Osteocyte (in vitro differentiated cells): ENCODE measurements at regions not wholly inside any gene's neighbourhood (a gene's known extent, or its start where the extent isn't known, plus 50 kb on each side); places are given as distances from the start of the nearest gene placed in this dataset.

Experiments
- DNase-seq: peaks from one replicate; pipeline ENCODE4 v3.0.0; 2021; ENCODE audit warnings: mixed read lengths; ENCODE audit not compliant: unreplicated experiment; ENCODE audit errors: extremely low spot score
- H3K27ac Mint-ChIP-seq: one replicate; pipeline ENCODE4 v1.8.0; 2021; ENCODE audit warnings: mild to moderate bottlenecking, mixed read lengths; ENCODE audit not compliant: unreplicated experiment
- H3K27me3 Mint-ChIP-seq: one replicate; pipeline ENCODE4 v1.8.0; 2021; ENCODE audit warnings: mixed read lengths; ENCODE audit not compliant: unreplicated experiment
- H3K36me3 Mint-ChIP-seq: one replicate; pipeline ENCODE4 v1.8.0; 2021; ENCODE audit warnings: mixed read lengths; ENCODE audit not compliant: unreplicated experiment
- H3K4me1 Mint-ChIP-seq: one replicate; pipeline ENCODE4 v1.8.0; 2021; ENCODE audit warnings: mixed read lengths; ENCODE audit not compliant: unreplicated experiment
- H3K4me3 Mint-ChIP-seq: one replicate; pipeline ENCODE4 v1.8.0; 2021; ENCODE audit warnings: mild to moderate bottlenecking, moderate library complexity, mixed read lengths; ENCODE audit not compliant: unreplicated experiment
- H3K9me3 Mint-ChIP-seq: one replicate; pipeline ENCODE4 v1.8.0; 2021; ENCODE audit warnings: mixed read lengths; ENCODE audit not compliant: unreplicated experiment
- CTCF ChIP-seq: fragments of 200-600 bp; sonication (generic); IDR thresholded peaks from 2 replicates; pipeline ENCODE4 v1.5.0; 2021; ENCODE audit warnings: antibody characterized with exemption, mild to moderate bottlenecking, moderate library complexity

- DNase-seq, result no peak
- Mint-ChIP-seq H3K36me3 (no peaks in the 10 kb centered on the region), H3K27me3 (no peaks in the 10 kb centered on the region), H3K27ac (no peak overlapping the region), H3K9me3 (no peaks in the 10 kb centered on the region), H3K4me3 (no peak overlapping the region), H3K4me1 (peaks cover 11% of the 10 kb centered on the region)
- TF ChIP-seq CTCF, result no peak
These were observed 136.0 kb upstream of the PABPC4L start for GRCh38 chr4:134337574-134337973.

- no peak for DNase-seq
- H3K4me1 Mint-ChIP-seq, result no peaks in the 10 kb centered on the region
- no peaks in the 10 kb centered on the region for H3K9me3 Mint-ChIP-seq
- no peak overlapping the region for H3K4me3 Mint-ChIP-seq
- no peak for TF ChIP-seq CTCF
- no peaks in the 10 kb centered on the region for H3K27me3 Mint-ChIP-seq
- H3K27ac Mint-ChIP-seq, result no peak overlapping the region
- H3K36me3 Mint-ChIP-seq, result no peaks in the 10 kb centered on the region
These were observed 127.2 kb upstream of the PABPC4L start for GRCh38 chr4:134328741-134329140.

GRCh38 chr4:134327274-134328122 is 125.9 kb upstream of the PABPC4L start:
- DNase-seq, result no peak
- no peaks in the 10 kb centered on the region for H3K9me3 Mint-ChIP-seq
- no peaks in the 10 kb centered on the region for H3K27me3 Mint-ChIP-seq
- no peak overlapping the region for H3K27ac Mint-ChIP-seq
- no peaks in the 10 kb centered on the region for H3K4me1 Mint-ChIP-seq
- TF ChIP-seq CTCF, result no peak
- no peak overlapping the region for H3K4me3 Mint-ChIP-seq
- H3K36me3 Mint-ChIP-seq, result no peaks in the 10 kb centered on the region

- Mint-ChIP-seq H3K4me1 (no peaks in the 10 kb centered on the region), H3K4me3 (no peak overlapping the region), H3K27ac (no peak overlapping the region), H3K9me3 (no peaks in the 10 kb centered on the region), H3K27me3 (no peaks in the 10 kb centered on the region), H3K36me3 (no peaks in the 10 kb centered on the region)
- TF ChIP-seq CTCF, result no peak
- DNase-seq, result no peak
These were observed 125.3 kb upstream of the PABPC4L start for GRCh38 chr4:134326866-134327265.

- Mint-ChIP-seq H3K9me3 (peaks cover 6% of the 10 kb centered on the region), H3K27ac (no peak overlapping the region), H3K4me3 (no peak overlapping the region), H3K27me3 (no peaks in the 10 kb centered on the region), H3K36me3 (no peaks in the 10 kb centered on the region), H3K4me1 (no peaks in the 10 kb centered on the region)
- DNase-seq, result no peak
- TF ChIP-seq CTCF, result no peak
These were observed 122.6 kb upstream of the PABPC4L start for GRCh38 chr4:134324179-134324578.
